Neural progenitor cell (in vitro differentiated cells): ENCODE measurements at regions not wholly inside any gene's neighbourhood (a gene's known extent, or its start where the extent isn't known, plus 50 kb on each side); places are given as distances from the start of the nearest gene placed in this dataset.

Experiments
- EZH2 ChIP-seq: fragments of 200-600 bp; sonication (generic); IDR thresholded peaks from 2 replicates; pipeline ENCODE4 v1.6.1; 2017; ENCODE audit warnings: antibody characterized with exemption, mild to moderate bottlenecking, moderate library complexity
- TF ChIP-seq, protein P1 (sequence below): fragments of 200-600 bp; sonication (generic); IDR thresholded peaks from 2 replicates; pipeline ENCODE4 v1.5.1; 2017; ENCODE audit warnings: antibody characterized with exemption, mild to moderate bottlenecking

GRCh38 chr5:62111428-62111827 is 194.6 kb upstream of the KIF2A start:
- TF ChIP-seq, protein P1, sequence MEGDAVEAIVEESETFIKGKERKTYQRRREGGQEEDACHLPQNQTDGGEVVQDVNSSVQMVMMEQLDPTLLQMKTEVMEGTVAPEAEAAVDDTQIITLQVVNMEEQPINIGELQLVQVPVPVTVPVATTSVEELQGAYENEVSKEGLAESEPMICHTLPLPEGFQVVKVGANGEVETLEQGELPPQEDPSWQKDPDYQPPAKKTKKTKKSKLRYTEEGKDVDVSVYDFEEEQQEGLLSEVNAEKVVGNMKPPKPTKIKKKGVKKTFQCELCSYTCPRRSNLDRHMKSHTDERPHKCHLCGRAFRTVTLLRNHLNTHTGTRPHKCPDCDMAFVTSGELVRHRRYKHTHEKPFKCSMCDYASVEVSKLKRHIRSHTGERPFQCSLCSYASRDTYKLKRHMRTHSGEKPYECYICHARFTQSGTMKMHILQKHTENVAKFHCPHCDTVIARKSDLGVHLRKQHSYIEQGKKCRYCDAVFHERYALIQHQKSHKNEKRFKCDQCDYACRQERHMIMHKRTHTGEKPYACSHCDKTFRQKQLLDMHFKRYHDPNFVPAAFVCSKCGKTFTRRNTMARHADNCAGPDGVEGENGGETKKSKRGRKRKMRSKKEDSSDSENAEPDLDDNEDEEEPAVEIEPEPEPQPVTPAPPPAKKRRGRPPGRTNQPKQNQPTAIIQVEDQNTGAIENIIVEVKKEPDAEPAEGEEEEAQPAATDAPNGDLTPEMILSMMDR: no peak
- no peak for TF ChIP-seq EZH2
